D341Med (cell line): ENCODE measurements at regions not wholly inside any gene's neighbourhood (a gene's known extent, or its start where the extent isn't known, plus 50 kb on each side); places are given as distances from the start of the nearest gene placed in this dataset.
A peak's percentile ranks its signal among the peaks of the same experiment; 100 is the strongest.

ENCODE experiments used
- DNase-seq: peaks from one replicate; pipeline ENCODE4 v3.0.0; 2012; ENCODE audit warnings: low spot score

GRCh38 chrX:119181491-119181890 is 53.9 kb upstream of the KIAA1210 start:
- peak; percentile 22 for DNase-seq

GRCh38 chrX:119186194-119186593 is 49.9 kb upstream of the PGRMC1 start:
- DNase-seq: no peak
